ENCODE measurements at regions not wholly inside any gene's neighbourhood (a gene's known extent, or its start where the extent isn't known, plus 50 kb on each side); places are given as distances from the start of the nearest gene placed in this dataset.
A peak's percentile ranks its signal among the peaks of the same experiment; 100 is the strongest.
"Not testable (repeated sequence)": the region's sequence is repeated elsewhere in the genome, so short reads cannot be mapped to it uniquely, and the experiment has no call there.

GRCh38 chr12:29024117-29024516 is 125.0 kb upstream of the FAR2 start:
- H3K27me3 Mint-ChIP-seq (ENCODE audit: unreplicated experiment), result peaks cover 1% of the 10 kb centered on the region
- TF ChIP-seq CTCF (IDR thresholded peaks at IDR 0.05; ENCODE audit: unreplicated experiment), result peak; percentile 45
- peaks cover 6% of the 10 kb centered on the region for H3K4me1 Mint-ChIP-seq (ENCODE audit: unreplicated experiment)
- no peak for DNase-seq (ENCODE audit: low spot score)
- no peak overlapping the region for H3K4me3 Mint-ChIP-seq (ENCODE audit: unreplicated experiment)
- H3K36me3 Mint-ChIP-seq (ENCODE audit: low read depth, unreplicated experiment), result no peaks in the 10 kb centered on the region
- H3K27ac Mint-ChIP-seq (ENCODE audit: unreplicated experiment), result peak overlapping the region; percentile 32
- H3K9me3 Mint-ChIP-seq (ENCODE audit: unreplicated experiment), result no peaks in the 10 kb centered on the region

- DNase-seq (ENCODE audit: low spot score), result no peak
- TF ChIP-seq CTCF (IDR thresholded peaks at IDR 0.05; ENCODE audit: unreplicated experiment), result no peak
- H3K27ac Mint-ChIP-seq (ENCODE audit: unreplicated experiment), result no peak overlapping the region
- H3K36me3 Mint-ChIP-seq (ENCODE audit: low read depth, unreplicated experiment), result no peaks in the 10 kb centered on the region
- no peaks in the 10 kb centered on the region for H3K9me3 Mint-ChIP-seq (ENCODE audit: unreplicated experiment)
- H3K4me1 Mint-ChIP-seq (ENCODE audit: unreplicated experiment), result peaks cover 6% of the 10 kb centered on the region
- H3K27me3 Mint-ChIP-seq (ENCODE audit: unreplicated experiment), result peaks cover 1% of the 10 kb centered on the region
- no peak overlapping the region for H3K4me3 Mint-ChIP-seq (ENCODE audit: unreplicated experiment)
These were observed 123.1 kb upstream of the FAR2 start for GRCh38 chr12:29025937-29026336.

- Mint-ChIP-seq H3K27me3 (ENCODE audit: unreplicated experiment) (peaks cover 1% of the 10 kb centered on the region), H3K27ac (ENCODE audit: unreplicated experiment) (no peak overlapping the region), H3K36me3 (ENCODE audit: low read depth, unreplicated experiment) (no peaks in the 10 kb centered on the region), H3K4me3 (ENCODE audit: unreplicated experiment) (no peak overlapping the region), H3K4me1 (ENCODE audit: unreplicated experiment) (peaks cover 6% of the 10 kb centered on the region), H3K9me3 (ENCODE audit: unreplicated experiment) (no peaks in the 10 kb centered on the region)
- TF ChIP-seq CTCF (IDR thresholded peaks at IDR 0.05; ENCODE audit: unreplicated experiment), result no peak
- no peak for DNase-seq (ENCODE audit: low spot score)
These were observed 122.7 kb upstream of the FAR2 start for GRCh38 chr12:29026419-29026818.

- H3K27me3 Mint-ChIP-seq (ENCODE audit: unreplicated experiment); H3K4me1 Mint-ChIP-seq (ENCODE audit: unreplicated experiment); H3K36me3 Mint-ChIP-seq (ENCODE audit: low read depth, unreplicated experiment); DNase-seq (ENCODE audit: low spot score); H3K4me3 Mint-ChIP-seq (ENCODE audit: unreplicated experiment); H3K27ac Mint-ChIP-seq (ENCODE audit: unreplicated experiment); H3K9me3 Mint-ChIP-seq (ENCODE audit: unreplicated experiment): not testable (repeated sequence)
These were observed 119.6 kb upstream of the FAR2 start for GRCh38 chr12:29029484-29029883.

GRCh38 chr12:29030006-29030405 is 119.1 kb upstream of the FAR2 start:
- H3K36me3 Mint-ChIP-seq (ENCODE audit: low read depth, unreplicated experiment), result no peaks in the 10 kb centered on the region
- H3K4me3 Mint-ChIP-seq (ENCODE audit: unreplicated experiment), result no peak overlapping the region
- H3K27me3 Mint-ChIP-seq (ENCODE audit: unreplicated experiment), result no peaks in the 10 kb centered on the region
- no peak for DNase-seq (ENCODE audit: low spot score)
- no peaks in the 10 kb centered on the region for H3K4me1 Mint-ChIP-seq (ENCODE audit: unreplicated experiment)
- H3K9me3 Mint-ChIP-seq (ENCODE audit: unreplicated experiment), result no peaks in the 10 kb centered on the region
- H3K27ac Mint-ChIP-seq (ENCODE audit: unreplicated experiment), result no peak overlapping the region
- no peak for TF ChIP-seq CTCF (IDR thresholded peaks at IDR 0.05; ENCODE audit: unreplicated experiment)

- no peak for DNase-seq (ENCODE audit: low spot score)
- H3K36me3 Mint-ChIP-seq (ENCODE audit: low read depth, unreplicated experiment), result no peaks in the 10 kb centered on the region
- no peaks in the 10 kb centered on the region for H3K4me1 Mint-ChIP-seq (ENCODE audit: unreplicated experiment)
- TF ChIP-seq CTCF (IDR thresholded peaks at IDR 0.05; ENCODE audit: unreplicated experiment), result no peak
- H3K4me3 Mint-ChIP-seq (ENCODE audit: unreplicated experiment), result no peak overlapping the region
- no peaks in the 10 kb centered on the region for H3K27me3 Mint-ChIP-seq (ENCODE audit: unreplicated experiment)
- H3K27ac Mint-ChIP-seq (ENCODE audit: unreplicated experiment), result no peak overlapping the region
- H3K9me3 Mint-ChIP-seq (ENCODE audit: unreplicated experiment), result no peaks in the 10 kb centered on the region
These were observed 116.6 kb upstream of the FAR2 start for GRCh38 chr12:29032446-29032845.

Data from endothelial cell (in vitro differentiated cells).